Ishikawa (cell line): ENCODE measurements at regions not wholly inside any gene's neighbourhood (a gene's known extent, or its start where the extent isn't known, plus 50 kb on each side); places are given as distances from the start of the nearest gene placed in this dataset.

Experiments
- CEBPB ChIP-seq: IDR thresholded peaks from 2 replicates; pipeline ENCODE4 v1.6.1; 2012
- CREB1 ChIP-seq: IDR thresholded peaks from 2 replicates; pipeline ENCODE4 v1.6.1; 2012; ENCODE audit warnings: low read depth
- EGR1 ChIP-seq: IDR thresholded peaks from 2 replicates; pipeline ENCODE4 v1.6.1; 2012
- EP300 ChIP-seq: IDR thresholded peaks from 2 replicates; pipeline ENCODE4 v1.6.1; 2012; ENCODE audit warnings: borderline replicate concordance
- FOXM1 ChIP-seq: IDR thresholded peaks from 2 replicates; pipeline ENCODE4 v1.6.1; 2012; ENCODE audit warnings: low read depth, borderline replicate concordance
- MAX ChIP-seq: IDR thresholded peaks from 2 replicates; pipeline ENCODE4 v1.6.1; 2012
- NFIC ChIP-seq: IDR thresholded peaks from 2 replicates; pipeline ENCODE4 v1.6.1; 2012
- RAD21 ChIP-seq: IDR thresholded peaks from 2 replicates; pipeline ENCODE4 v1.6.1; 2012; ENCODE audit warnings: low read depth
- TAF1 ChIP-seq: IDR thresholded peaks from 2 replicates; pipeline ENCODE4 v1.6.1; 2012; ENCODE audit warnings: low read depth, mild to moderate bottlenecking
- TCF12 ChIP-seq: IDR thresholded peaks from 2 replicates; pipeline ENCODE4 v1.6.1; 2012; ENCODE audit warnings: low read depth
- TEAD4 ChIP-seq: IDR thresholded peaks from 2 replicates; pipeline ENCODE4 v1.6.1; 2012
- USF1 ChIP-seq: IDR thresholded peaks from 2 replicates; pipeline ENCODE4 v1.6.1; 2012
- YY1 ChIP-seq: IDR thresholded peaks from 2 replicates; pipeline ENCODE4 v1.6.1; 2012; ENCODE audit warnings: low read depth
- ZBTB7A ChIP-seq: IDR thresholded peaks from 2 replicates; pipeline ENCODE4 v1.6.1; 2012; ENCODE audit warnings: low read depth
- TF ChIP-seq, protein P1 (sequence below): IDR thresholded peaks from 2 replicates; pipeline ENCODE4 v1.6.1; 2012; ENCODE audit warnings: low read depth, mild to moderate bottlenecking

DNA sequence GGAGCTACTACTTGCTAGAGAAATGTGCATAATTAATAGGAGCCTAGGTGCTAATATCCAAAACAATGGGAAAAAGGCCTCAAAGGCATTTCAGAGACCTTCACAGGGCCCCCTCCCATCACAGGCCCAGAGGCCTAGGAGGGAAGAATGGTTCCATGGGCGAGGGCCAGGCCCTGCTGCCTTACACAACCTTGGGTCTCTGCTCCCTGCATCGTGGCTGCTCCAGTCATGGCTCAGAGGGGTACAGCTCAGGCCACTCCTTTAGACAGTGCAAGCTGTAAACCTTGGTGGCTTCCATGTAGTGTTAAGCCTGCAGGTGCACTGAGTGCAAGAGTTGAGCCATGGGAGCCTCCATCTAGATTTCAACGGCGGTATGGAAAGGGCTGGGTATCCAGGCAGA lies 429.2 kb downstream of the FIGN start:
- no peak for TF ChIP-seq TCF12
- no peak for TF ChIP-seq EGR1
- TF ChIP-seq EP300: no peak
- TF ChIP-seq YY1: no peak
- TF ChIP-seq USF1: no peak

GRCh38 chr2:163302141-163302540 lies 433.7 kb downstream of the FIGN start:
- TF ChIP-seq ZBTB7A: no peak
- TF ChIP-seq EGR1: no peak
- no peak for TF ChIP-seq YY1
- no peak for TF ChIP-seq CEBPB
- no peak for TF ChIP-seq RAD21
- no peak for TF ChIP-seq FOXM1
- TF ChIP-seq TEAD4: no peak
- no peak for TF ChIP-seq TCF12
- no peak for TF ChIP-seq NFIC

DNA sequence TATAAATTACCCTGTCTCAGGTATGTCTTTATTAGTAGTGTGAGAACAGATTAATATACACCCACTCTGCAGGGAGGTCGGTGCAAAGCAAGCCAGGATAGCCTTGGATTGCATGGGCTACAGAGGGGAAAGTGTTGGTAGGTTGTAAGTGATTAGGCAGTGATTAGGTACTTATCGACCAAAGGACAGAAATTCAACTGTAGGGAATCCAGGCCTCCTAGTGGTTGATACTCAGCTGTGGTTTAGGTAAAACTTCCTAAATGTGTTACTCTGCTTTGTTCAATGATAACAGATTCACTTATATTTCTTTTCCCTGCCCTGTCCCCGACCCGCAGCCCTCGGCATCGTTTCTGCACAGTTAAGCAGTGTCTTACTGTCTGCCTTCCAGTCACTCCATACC lies 444.0 kb downstream of the FIGN start:
- TF ChIP-seq NFIC: no peak
- no peak for TF ChIP-seq RAD21
- TF ChIP-seq EP300: no peak
- no peak for TF ChIP-seq CEBPB
- TF ChIP-seq MAX: no peak
- no peak for TF ChIP-seq TCF12
- no peak for TF ChIP-seq TAF1
- TF ChIP-seq EGR1: no peak

GRCh38 chr2:163281717-163282116 lies 443.1 kb upstream of the KCNH7 start:
- TF ChIP-seq USF1 (no peak), TAF1 (no peak), RAD21 (no peak)

DNA sequence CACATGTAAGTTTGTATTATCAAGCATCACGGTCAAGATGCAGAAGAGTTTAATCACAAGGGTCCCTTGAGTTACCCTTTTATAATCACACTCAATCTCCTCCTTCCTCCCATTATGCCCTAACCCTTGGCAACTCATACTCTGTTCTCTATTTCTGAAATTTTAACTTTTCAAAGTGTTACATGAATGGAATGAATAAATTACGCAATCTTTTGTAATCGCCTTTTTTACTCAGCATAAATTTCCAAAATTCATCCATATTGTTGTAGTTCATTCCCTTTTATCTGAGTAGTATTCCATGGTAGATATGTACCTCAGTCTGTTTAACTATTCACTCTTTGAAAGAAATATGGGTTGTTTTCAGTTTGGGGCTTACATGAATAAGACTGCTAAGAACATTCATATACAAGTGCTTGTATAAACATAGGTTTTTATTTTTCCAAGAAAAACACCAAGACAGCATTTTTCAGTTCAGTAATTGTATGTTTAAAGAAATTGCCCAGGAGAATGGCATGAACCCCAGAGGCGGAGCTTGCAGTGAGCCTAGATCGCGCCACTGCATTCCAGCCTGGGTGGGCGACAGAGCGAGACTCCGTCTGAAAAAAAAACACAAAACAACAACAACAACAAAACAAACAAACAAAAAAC lies 430.9 kb upstream of the KCNH7 start:
- no peak for TF ChIP-seq TEAD4
- no peak for TF ChIP-seq TCF12
- TF ChIP-seq CEBPB: peak; percentile 55; the same call in 1 of the 2 replicates
- no peak for TF ChIP-seq EP300
- no peak for TF ChIP-seq ZBTB7A

- TF ChIP-seq FOXM1 (no peak), YY1 (no peak), NFIC (no peak), CEBPB (no peak), CREB1 (no peak)
- TF ChIP-seq, protein P1, sequence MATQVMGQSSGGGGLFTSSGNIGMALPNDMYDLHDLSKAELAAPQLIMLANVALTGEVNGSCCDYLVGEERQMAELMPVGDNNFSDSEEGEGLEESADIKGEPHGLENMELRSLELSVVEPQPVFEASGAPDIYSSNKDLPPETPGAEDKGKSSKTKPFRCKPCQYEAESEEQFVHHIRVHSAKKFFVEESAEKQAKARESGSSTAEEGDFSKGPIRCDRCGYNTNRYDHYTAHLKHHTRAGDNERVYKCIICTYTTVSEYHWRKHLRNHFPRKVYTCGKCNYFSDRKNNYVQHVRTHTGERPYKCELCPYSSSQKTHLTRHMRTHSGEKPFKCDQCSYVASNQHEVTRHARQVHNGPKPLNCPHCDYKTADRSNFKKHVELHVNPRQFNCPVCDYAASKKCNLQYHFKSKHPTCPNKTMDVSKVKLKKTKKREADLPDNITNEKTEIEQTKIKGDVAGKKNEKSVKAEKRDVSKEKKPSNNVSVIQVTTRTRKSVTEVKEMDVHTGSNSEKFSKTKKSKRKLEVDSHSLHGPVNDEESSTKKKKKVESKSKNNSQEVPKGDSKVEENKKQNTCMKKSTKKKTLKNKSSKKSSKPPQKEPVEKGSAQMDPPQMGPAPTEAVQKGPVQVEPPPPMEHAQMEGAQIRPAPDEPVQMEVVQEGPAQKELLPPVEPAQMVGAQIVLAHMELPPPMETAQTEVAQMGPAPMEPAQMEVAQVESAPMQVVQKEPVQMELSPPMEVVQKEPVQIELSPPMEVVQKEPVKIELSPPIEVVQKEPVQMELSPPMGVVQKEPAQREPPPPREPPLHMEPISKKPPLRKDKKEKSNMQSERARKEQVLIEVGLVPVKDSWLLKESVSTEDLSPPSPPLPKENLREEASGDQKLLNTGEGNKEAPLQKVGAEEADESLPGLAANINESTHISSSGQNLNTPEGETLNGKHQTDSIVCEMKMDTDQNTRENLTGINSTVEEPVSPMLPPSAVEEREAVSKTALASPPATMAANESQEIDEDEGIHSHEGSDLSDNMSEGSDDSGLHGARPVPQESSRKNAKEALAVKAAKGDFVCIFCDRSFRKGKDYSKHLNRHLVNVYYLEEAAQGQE: no peak
Observed at GRCh38 chr2:163266772-163267171, 428.2 kb upstream of the KCNH7 start.

GRCh38 chr2:163265562-163265961 lies 427.0 kb upstream of the KCNH7 start:
- TF ChIP-seq TAF1 (no peak), MAX (no peak), YY1 (no peak), EGR1 (no peak), CREB1 (no peak), RAD21 (no peak), ZBTB7A (no peak), CEBPB (no peak), TCF12 (no peak)

GRCh38 chr2:163264341-163264740 lies 425.8 kb upstream of the KCNH7 start:
- no peak for TF ChIP-seq USF1
- TF ChIP-seq EP300: no peak
- TF ChIP-seq NFIC: no peak
- no peak for TF ChIP-seq CEBPB
- TF ChIP-seq TEAD4: no peak
- no peak for TF ChIP-seq TCF12
- TF ChIP-seq EGR1: no peak
- TF ChIP-seq RAD21: no peak
- TF ChIP-seq CREB1: no peak
- TF ChIP-seq, protein P1: no peak
